ENCODE measurements at regions not wholly inside any gene's neighbourhood (a gene's known extent, or its start where the extent isn't known, plus 50 kb on each side); places are given as distances from the start of the nearest gene placed in this dataset.

DNA sequence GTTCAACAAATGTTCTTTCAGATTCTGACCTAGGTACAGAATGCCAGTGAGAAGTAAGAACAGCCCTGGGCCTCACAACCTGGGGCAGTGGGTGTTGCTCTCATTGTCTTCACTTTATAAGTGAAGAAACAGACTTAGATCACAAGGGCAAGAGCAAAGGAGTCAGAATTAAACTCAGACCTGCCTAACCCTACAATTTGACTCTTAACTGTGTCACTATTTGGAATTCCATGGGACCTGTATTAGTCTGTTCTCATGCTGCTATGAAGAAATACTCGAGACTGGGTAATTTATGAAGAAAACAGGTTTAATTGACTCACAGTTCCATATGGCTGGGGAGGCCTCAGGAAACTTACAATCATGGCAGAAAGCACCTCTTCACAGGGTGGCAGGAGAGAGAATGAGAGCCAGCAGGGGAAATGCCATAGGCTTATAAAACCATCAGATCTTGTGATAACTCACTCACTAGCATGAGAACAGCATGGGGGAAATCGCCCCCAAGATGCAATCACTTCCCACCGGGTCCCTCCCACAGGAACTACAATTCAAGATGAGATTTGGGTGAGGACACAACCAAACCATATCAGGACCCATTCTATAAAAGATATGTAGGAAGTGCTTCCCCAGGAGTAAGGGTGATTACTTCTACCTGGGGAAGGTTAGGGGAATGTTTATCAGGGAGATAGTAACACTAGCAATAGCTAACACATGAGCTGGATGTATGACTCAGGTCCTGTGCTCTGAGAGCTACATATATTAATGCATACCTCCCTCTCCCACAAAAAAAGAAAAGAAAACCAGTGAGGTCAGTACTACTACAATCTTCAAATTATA, 270.1 kb downstream of the SOX9 start:
- no peak for DNase-seq (ENCODE audit: low read depth)

DNA sequence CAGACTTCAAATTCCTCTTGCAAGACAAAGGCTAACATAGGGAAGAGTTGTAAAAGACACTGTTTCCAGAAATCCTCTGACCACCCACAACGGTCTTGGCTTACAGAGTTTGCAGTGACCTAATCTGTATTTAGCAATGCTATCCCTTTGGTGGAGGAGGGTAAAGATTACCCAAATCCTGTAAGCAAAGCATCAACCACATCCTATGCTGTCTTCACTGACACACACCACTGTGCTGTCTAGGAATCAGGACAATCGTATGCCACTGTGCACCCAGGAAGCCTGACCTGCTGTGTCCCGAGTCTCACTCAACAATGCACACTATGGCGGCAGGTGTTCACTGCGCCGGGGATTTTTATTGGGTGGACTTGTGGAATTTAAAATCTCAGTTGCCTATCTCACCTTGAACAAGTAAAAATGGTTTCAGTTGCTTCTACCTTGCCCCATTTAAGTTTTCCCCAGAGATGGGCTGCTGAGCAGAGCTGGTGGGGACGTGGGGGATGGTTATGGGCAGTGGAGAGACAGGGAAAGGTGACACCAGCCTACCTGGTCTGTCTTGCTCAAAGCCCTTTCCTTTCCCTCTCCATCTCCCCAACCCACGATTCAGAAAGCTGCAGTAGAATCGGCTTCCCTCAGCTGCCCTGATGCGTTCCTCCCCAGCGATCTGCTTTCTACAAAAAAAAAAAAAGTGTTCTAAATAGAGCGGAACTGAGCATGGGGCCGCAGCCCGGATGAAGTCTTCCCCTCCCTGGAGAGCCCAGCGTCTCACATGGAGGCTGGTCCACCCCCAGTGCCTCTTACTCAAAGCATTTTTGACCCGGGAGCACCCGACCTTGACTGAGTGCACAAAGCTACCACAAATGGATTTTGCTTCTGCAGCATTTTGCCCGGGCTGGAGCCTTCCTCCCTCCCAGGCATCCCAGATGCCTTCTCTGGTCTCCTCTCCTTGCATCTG, 271.5 kb downstream of the SOX9 start:
- no peak for DNase-seq (ENCODE audit: low read depth)

DNA sequence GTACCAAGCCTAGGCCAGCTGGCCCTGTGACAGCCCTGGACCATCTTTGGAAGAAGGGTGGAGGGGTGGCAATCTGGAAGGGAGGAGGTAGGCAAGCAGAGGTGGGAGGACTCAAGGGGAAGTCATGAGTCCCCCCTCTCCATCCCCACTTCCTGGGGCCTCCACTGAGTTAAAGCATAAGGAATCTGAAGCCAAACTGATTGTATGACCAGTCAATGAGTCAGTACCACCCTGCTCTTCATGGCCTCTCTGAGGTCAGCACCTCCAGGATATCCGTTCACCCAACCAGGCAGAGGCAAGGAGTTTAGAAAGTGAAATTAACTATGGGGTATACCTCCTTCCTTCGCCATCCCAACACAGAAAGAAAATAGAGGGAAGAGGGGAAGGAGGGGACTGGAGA, 272.7 kb downstream of the SOX9 start:
- no peak for DNase-seq (ENCODE audit: low read depth)

DNA sequence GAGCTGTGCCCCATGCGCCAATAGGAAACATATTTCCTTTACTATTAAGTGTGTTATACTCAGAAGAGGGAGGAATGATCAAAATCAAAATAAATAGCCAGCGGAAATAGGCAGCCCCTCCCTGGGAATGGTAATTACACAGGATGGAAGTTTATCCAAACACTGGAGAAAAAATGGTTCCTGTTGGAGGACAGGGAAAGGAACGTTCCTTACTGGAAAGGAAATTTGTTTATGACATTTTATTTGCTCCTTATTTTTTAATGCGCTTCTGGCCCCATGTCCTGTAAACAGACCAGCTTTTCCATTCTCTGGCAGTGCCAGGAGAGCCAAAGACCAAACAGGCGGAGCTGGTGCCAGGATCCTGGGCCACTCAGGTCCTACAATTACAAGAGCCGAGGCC, 273.7 kb downstream of the SOX9 start:
- DNase-seq (ENCODE audit: low read depth): no peak

DNA sequence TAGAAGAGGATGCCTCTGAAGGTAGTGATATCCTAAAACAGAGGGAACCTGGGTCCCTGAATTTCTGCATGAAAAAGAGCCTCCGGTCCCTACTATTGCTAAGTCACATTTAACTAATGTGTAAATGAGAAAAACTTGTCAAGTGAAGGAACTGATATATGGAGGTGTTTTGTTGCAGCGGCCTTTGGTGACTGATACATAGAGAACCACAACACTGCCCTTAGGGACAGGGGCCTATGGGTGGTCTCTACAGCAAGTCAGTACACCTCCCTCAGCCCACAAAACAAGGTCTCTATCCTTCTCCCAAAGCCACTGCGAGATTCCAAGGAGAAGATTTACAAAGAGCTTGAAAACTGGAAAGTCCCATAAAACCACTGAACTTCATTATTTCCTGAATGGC, 275.3 kb downstream of the SOX9 start:
- DNase-seq (ENCODE audit: low read depth): no peak

DNA sequence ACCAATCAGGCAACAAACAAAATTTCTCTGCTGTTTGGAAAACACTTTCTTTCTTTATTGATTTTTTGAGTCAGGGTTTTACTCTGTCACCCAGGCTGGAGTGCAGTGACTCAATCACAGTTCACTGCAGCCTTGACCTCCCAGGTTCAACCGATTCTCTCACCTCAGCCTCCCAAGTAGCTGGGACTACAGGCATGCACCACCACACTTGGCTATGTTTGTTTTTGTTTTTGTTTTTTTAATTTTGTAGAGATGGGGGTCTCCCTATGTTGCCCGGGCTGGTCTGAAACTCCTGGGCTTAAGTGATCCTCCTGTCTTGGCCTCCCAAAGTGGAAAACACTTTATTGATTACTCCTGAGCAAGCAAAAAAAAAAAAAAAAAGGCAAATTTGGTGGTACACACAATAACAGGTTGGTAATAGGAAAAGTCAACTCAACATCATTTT, 276.4 kb downstream of the SOX9 start:
- no peak for DNase-seq (ENCODE audit: low read depth)

DNA sequence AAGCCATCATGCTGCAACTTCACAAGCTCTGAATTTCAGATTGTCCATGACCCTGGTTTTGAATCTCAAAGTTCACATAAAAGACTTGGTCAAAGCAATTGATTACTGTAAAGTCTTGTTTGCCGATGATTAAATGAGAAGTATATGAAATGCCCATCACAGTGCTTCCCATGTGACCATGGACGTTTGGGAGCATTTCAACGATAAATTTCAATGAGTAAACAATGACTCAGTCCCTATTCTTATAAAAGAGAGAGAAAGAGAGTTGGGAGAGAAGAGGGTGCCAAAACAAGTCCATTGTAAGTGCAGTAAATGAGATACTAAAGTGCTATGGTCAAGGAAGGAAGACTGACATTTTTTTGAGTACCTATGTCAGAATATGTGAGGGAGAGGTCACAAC, 276.9 kb downstream of the SOX9 start:
- DNase-seq (ENCODE audit: low read depth): no peak

DNA sequence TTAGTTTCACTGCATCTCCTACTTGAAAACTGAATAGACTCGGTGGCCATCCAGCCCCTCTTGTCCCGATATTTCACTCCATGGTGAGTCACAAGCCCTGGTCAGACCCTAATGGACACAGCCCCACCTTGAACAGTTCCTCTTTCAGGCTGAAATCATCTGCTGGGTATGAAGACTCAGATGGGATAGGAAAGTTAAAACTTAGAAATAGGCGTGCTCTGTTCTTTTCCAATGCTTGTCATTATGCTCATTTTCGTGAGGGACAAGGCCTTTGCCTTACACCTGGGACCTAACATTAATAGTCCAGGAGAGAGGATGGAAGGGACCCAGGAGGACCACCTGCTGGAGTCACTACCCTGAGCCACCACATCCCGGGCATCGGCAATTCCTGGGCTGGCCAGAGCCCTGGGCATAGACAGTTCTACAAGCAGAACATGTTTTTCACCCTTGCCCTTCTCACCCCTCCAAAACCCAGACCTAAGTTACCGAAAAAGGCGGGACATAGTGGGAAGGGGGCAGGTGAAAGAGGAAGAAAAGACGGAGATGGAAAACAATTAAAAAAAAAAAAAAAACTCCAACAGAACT, 278.3 kb downstream of the SOX9 start:
- DNase-seq (ENCODE audit: low read depth): no peak

DNA sequence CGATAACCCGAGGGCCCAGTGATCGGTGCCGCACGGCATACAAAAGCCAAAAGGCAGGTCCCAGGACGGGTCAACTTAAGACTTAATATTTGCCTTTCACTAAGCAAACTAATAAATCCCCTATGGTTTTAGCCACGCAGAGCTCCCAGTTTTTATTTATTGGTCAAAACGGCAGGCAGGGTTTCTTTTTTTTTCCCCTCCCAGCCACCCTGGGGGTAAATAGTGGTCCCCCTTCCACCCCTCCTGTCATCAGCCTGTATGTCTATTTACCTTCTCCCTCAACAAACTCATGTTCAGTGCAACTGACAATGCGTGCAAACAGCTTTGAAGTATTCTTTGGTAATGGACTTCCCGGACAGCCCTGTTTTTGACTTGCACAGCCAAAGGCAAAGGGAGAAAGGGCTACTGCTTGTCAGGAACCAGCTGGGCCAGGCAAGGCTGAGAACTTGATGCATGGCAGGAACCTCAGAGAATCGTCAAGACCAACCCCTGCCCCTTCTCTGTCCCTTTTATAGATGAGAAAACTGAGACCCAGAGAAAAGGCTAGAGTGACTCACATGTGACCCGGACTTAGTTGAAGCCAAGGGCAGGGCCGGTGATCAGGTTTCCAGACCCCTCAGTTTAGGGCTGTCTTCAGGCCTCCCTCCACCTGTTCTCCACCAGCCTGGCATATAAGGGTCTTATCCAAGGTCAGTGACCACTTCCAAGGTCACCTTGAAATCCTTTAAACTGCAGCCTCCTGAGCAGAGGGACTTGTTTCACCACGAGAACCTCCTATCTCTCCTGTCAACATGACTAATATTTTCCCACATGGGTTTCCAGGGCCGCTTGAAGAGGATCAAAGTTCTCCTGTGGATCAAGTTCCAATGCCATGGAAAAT, 279.0 kb downstream of the SOX9 start:
- no peak for DNase-seq (ENCODE audit: low read depth)

DNA sequence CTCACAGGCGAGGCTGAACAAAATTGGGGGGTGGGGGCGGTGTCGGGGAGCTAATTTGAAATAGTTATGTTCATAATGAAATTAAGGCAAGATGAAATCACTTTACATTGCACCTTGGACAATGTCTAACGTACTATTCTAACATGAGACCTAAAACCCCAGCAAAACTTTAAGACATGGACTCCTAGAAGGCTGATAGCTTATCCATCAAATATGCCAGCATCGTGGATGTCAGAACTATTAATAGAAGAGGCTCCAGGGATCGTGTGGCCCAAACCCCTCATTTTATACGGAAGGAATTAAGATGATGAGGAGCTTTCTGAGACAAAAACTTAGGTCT, 279.6 kb downstream of the SOX9 start:
- no peak for DNase-seq (ENCODE audit: low read depth)

DNA sequence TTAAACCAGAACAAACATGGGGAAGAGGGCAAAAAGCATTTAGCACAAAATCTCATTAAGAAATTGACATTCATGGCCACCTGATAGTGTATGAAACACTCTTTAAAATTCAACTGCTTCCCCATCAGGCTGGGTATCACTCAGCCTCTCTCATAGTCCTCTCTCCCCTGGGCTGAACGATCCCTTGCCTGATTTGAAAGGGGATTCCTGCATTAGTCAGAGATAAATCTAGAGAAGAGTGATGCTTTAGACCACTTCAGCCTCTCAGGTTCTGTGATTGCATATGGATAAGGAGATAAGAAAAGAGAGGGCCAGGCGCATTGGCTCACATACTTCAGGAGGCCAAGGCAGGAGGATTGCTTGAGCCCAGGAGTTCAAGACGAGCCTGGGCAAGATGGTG, 280.0 kb downstream of the SOX9 start:
- no peak for DNase-seq (ENCODE audit: low read depth)

DNA sequence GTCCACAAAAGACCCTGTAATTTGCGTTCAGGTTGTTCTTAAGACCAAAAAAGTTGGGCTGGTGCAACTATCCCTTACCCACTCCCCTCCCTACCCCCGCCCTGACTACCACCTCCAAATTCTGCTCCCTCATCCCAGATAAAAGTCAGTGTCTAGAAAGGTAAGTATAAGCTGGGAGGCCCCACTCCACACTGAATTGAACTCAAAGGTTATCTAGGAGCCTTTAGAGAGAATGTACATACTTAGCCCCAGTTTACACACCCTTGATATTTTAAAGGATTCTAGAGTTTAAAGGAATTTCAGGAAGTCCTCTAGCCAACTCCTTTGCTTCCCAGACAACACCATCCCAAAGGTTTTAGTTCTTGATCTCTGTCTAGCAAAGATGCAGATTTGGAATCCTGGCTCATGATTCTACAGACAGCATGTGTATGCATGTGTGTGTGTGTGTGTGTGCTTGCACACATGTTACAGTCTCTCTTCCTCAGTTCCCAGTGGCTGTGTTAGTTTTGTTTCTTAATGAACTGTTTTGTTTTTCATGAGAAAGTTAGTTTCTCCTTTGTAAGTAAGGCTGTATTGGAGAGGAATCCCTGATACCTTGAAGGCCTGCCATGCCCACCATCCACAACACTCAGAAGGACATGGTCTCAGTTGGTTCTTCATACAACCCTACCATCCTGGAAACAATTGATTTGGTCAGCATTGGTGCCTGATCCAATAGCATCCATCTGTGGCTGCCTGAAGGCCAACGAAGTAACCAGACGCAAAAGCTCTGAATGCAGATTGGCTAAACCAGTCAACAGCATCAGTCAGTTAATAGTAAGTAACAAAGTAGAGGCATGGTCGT, 281.3 kb downstream of the SOX9 start:
- no peak for DNase-seq (ENCODE audit: low read depth)

DNA sequence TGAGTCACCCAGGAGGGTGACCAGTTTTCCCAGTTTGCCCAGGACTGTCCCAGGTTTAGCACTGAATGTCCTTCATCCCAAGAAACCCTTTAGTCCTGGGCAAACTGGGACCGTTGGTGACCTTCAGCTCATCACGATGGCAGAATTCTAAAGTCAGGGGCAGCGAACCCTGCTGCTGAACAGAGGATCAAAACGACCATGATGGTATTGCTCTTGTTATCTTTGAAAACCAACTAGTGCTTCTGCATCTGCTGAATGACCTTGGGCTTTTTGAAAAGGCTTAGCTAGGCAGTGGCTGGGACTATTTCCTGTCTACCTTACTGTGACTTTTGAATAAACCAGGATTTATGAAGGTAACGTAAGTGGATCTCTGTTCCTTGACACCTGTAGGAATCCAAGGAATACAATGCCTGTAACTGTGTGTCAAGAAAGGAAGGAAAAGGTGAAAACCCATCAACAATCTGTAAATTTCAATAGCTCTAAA, 281.9 kb downstream of the SOX9 start:
- DNase-seq (ENCODE audit: low read depth): no peak

DNA sequence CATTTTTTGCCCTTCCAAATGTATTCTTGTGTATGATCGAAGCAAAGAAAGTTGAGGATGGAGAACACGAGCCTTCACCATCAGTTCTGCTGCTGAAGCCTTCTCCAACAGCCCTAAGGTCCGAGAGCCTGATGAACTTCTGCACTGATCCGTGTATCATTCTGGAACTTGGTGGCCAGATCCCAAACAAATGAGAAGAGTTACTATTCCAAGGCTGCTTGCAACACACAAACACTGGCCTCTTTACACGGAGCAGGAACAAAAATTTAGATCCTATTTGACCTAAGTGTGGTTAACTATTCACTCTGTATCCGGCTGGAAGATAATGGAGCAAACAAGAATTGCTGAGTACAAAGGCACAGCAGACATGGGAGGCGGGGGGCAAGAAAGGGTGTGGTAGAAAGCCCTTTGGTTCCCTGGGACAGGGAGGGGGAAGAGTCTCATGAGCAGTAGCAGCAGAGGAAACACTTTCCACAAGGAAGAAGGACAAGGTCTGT, 282.9 kb downstream of the SOX9 start:
- DNase-seq (ENCODE audit: low read depth): no peak

DNA sequence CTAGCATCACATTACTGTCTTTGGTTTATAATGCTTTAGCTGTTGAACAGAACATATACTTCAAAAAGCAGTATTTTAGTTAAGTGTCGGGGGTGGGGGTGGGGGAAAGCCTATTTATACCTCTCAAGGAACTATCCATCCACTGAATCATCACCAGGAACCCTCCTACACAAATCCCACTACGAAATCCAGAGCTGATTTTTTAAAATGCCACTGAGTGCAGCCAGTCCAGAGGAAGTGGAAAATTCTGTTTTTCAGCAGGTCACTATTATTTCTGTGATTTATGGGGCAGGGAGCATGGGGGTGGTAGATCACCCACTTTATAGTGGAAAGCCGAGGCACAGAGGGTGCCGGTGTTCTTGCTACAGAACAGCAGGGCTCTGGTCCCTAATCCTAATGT, 284.1 kb downstream of the SOX9 start:
- DNase-seq (ENCODE audit: low read depth): no peak

DNA sequence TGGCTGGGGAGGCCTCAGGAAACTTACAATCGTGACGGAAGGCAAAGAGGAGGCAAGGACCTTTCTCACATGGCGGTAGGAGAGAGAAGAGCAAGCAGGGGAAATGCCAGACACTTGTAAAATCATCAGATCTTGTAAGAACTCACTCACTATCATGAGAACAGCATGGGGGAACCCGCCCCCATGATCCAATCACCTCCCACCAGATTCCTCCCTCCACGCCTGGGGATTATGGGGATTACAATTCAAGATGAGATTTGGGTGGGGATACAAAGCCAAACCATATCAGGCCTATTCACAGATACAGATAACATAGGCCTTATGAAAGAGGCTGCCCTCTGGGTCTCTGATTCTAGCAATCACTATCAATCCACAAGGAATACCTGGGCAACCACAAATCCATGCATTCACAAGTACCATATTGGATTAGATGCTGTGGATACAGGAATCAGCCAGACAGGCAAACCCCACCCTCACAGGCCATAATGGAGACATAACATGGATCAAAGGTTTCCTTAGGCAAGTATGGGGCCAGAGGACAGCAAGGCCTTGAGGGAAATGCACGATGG, 284.9 kb downstream of the SOX9 start:
- no peak for DNase-seq (ENCODE audit: low read depth)

DNA sequence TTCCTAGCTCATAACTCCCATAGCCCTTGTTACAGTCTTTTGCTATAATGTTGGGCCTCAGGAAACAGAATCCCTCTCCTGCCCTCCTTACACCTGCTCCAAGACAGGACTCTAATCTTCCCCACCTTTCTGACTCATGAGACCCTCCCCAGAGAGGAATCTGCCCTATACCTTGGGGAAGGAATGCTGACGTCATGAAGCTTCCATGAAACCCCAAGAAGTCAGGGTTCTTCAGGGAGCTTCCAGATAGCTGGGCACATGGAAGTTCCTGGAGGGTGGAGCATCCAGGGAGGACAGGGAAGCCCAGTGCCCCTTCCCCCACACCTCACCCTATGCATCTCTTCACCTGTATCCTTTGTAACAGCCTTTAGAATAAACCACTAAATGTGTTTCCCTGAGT, 285.7 kb downstream of the SOX9 start:
- DNase-seq (ENCODE audit: low read depth): no peak

DNA sequence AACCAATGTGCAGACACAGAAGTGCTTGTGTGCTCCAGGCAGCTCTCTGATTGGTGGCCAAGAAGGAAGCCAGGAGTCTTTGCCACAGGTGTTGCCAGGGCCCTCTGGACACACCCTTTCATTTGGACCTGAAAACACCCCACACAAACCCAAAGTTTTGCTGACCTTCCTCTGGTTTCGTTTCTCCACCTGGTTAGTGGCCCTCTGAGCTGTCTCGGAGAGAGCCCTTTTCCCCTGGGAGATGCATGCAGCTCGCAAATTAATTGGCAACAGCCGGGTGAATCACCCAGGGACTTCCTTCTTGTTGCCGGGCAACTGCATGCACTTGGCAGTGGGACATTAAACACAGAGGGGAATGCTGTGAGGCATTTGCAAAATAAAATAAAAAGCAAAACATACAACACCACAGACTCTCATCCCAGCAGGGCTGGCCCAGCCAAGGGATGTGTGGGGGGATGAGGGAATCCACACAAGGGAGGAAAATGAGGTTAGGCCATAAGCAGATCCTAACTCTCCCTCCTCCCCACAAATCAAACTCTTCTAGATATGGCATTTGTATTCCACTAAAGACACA, 286.6 kb downstream of the SOX9 start:
- no peak for DNase-seq (ENCODE audit: low read depth)

DNA sequence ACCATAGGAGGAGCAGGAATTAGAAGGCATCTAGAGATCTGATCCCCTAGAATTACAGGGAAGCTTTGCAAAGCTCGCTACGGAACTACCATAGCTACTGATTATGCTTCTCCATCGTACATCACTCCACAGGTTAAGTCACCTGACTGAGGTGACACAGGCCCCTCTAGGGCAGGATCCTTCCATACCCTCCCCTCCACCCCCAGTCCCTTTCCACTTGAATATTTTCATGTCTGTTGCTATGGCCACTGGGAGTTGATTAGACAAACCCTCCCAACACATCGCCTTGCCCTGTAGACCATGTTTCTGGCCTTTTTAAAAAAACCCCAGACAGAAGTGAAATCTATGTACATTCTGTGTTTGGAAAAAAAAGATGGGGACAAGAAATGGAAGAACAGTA, 287.1 kb downstream of the SOX9 start:
- DNase-seq (ENCODE audit: low read depth): no peak

DNA sequence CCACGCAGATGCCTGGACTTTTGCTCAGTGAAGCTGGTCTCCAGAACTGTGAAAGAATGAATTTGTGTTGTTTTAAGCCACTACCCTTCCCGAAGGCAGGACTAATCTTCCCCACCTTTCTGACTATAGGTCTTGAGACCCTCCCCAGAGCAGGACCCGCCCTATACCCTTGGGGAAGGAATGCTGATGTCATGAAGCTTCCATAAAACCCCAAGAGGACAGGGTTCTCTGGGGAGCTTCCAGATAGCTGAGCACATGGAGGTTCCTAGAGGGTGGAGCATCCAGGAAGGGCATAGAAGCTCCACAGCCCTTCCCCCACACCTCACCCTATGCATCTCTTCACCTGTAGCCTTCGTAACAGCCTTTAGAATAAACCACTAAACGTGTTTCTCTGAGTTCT, 287.8 kb downstream of the SOX9 start:
- no peak for DNase-seq (ENCODE audit: low read depth)

All from stimulated activated CD8-positive, alpha-beta memory T cell treated with anti-CD3 and anti-CD28 coated beads, Interleukin-12 subunit alpha, Interleukin-12 subunit beta, amount 100 ng/mL, for 1 hour (primary cell).